HG03159 (cell line): ENCODE measurements at regions not wholly inside any gene's neighbourhood (a gene's known extent, or its start where the extent isn't known, plus 50 kb on each side); places are given as distances from the start of the nearest gene placed in this dataset.
"Not testable (repeated sequence)": the region's sequence is repeated elsewhere in the genome, so short reads cannot be mapped to it uniquely, and the experiment has no call there.

Source experiments
- ATAC-seq: cut with Tn5 transposase; IDR thresholded peaks from one replicate; pipeline ENCODE4 v1.9.1; 2021; ENCODE audit warnings: mild to moderate bottlenecking, moderate library complexity; ENCODE audit not compliant: unreplicated experiment

GRCh38 chr5:104367978-104368377 lies 805.4 kb upstream of the NUDT12 start:
- ATAC-seq, result no peak

DNA sequence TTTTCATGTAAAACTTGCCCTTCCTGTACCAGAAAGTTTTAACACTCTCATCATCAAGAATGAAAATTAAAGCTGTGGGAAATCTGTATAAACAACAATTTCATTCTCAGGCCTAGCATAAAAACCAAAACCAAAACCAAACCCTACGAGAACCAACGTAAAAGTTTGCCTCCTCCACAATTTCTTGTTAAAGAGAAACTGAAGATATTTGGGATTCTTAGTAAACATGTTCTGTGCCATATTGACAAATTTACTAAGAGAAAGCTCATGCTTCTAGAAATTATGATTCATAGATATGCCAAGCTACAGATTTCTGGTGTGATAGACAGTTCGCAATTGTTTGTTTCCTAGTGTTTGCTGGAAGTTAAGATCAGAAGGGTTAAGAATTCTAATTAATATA lies 801.0 kb upstream of the NUDT12 start:
- no peak for ATAC-seq

DNA sequence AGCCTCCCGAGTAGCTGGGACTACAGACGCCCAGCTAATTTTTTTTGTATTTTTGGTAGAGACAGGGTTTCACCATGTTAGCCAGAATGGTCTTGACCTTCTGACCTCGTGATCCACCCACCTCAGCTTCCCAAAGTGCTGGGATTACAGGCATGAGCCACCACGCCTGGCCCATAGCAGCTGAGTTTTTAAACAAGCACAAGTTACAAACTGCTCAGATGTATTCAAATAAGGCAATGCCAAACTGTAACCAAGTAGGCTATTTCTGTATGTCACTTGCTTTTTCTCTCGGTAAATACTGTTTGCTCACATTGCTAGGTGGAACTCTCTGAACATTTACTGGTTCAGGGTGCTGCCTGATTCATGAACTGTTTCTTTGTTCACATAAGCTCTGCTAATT lies 799.3 kb upstream of the NUDT12 start:
- ATAC-seq, result no peak

DNA sequence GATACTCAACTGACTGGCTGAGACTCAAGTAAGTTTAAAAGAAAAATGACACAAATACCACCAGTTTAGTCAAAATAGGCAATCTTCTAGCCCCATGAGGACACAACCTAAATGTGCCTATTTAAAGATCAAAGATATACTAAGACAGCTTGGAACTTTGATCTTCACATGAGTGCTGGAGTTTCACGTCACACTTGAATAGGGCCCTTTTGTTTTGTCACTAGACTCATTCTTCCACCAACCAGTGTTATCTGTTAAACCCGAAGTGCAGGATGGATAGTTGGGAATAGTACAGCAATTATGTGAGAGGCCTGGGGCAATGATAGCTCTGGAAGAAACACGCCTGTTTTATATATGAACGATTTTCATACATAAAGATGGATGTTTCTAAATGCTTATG lies 792.8 kb upstream of the NUDT12 start:
- no peak for ATAC-seq

GRCh38 chr5:104353371-104353770 lies 790.8 kb upstream of the NUDT12 start:
- ATAC-seq, result no peak

DNA sequence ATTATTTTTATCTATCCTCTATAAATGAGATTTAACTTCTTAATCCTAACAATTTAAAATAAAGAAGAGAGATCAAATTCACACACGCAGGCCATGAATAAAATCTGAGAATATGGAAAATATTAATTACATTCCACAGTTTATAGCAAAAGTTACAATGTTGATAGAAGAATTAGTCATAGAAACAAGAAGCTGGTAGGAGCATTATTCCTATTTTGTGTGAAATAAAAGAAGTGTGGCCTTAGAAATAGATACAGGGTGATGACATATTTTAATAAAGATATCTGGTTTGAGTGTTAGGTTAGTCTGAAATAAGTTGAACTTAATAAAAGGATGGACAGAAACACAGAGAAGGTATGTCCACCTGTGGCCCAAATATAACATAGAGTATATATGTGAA lies 790.4 kb upstream of the NUDT12 start:
- no peak for ATAC-seq

GRCh38 chr5:104347119-104347708 lies 784.6 kb upstream of the NUDT12 start:
- no peak for ATAC-seq

DNA sequence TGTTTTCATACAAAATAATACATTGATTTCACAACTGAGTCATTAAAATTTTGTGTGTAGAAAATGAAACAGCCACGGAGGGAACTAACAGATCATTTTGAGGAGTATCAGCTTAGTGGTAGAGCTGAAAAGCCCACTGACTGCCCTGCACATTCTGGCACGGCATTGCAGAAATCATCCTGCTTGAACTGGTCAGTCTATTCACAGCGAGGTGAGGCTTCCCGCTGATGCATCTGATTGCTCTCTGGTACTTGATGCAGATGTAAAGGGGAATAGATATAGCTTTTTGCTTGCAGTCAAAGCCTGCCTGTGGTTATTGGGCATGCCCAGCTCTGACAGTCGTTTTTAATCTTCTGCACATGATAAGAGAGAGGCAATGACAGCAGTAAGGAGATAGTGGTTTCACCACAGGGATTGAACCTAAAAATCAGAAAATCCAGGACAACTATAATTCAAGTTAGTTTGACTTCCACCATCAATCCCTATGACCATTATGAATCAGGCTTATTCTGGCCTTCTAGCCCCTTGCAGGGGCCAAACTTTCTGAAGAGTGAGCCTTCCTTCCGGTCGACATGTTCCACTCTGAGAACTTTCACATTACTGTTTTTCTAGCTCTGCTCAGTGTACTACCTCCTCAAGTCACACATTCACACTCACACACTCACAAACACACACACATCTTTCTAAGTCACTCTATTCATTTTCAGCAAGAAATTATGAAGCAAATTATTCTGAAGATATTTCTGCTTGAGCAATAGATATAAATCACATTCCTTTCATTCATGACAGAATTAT lies 782.8 kb upstream of the NUDT12 start:
- no peak for ATAC-seq

GRCh38 chr5:104344809-104345208 lies 782.2 kb upstream of the NUDT12 start:
- ATAC-seq, result no peak

DNA sequence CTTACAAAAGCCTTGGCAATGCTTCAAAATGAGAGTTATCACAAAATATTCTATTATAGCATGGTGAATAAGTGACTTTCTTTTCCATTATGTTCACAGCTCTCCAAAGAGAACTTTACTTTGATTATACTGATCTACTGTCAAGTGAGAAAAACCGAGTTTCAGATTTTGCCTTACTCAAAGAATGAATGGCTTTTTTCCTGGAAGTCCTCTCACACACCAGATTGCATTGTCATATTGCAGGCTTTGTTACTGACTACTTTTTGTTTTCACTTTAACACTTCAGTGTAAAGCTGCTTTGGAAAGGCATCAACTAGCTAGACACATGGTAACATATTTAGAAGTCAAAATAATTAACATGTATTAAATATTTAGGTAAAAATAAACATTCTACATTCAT lies 765.2 kb upstream of the NUDT12 start:
- ATAC-seq, result no peak

DNA sequence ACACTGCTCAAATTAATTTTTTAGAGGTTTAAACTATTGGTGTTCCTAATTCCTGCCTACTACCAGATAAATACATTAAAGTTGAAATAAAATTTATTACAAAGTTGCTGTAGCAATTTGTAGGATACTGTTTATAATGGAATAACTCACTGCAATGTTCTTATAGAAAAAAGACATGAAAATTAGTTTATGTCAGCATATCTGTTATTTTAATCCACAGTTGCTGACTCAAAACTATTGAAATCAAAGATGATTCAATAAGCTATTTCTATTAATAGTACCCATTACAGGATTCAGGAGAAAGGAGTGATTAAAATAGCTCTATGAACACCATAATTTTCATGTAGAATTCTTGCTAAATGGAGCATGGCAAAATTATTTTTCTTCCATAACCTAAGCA lies 764.4 kb upstream of the NUDT12 start:
- no peak for ATAC-seq

DNA sequence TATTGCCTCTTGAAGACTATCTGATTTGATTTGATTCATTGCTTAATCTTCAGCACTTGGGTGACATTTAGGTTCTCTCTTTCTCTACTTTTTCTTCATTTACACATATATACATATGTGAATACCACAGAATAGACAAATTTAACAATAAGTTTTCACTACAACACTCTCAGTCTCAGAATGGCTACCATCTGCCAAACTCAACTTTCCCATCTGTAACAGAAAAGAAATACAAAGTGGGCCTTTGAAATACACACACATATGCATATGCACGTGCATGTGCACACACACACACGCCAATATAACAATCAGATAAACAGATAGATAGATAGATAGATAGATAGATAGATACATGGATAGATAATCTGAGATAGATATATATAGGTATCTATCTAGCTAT lies 762.8 kb upstream of the NUDT12 start:
- no peak for ATAC-seq

DNA sequence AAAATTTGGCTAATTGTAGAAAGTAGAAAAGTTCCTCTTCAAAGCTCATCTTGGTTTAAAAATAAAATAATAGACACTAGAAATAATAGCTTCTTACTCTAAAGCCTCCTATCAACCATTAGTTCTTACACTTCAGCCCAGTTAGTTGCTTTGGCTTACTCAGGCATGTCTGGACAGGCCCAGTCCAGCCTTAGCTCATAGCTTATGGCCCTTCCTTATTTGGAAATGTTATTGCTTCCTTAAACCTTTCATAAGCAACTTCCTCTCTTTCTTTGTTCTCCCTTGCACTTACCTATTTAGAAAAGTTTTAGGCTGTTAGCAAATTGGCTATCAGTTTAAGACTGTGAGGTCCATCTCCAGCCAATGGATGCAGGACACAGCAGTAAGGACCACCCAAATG lies 754.1 kb upstream of the NUDT12 start:
- not testable (repeated sequence) for ATAC-seq

DNA sequence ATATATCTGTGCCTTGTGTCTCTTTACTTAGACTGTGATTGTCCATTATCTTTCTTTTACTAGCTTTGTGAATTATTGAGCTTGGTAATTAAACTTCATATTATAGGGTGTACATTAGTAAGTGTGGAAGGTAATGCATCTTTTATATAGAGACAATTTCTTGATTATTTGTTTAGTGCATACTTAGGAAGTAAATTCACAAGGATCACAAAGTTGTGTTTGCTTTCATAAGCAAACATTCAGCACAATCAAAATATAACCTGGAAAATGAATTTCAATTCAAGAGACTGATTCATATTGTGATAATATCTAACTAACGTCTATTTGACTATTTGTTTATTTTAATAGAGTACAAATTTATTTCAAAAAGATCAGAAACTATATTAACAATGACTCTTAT lies 749.9 kb upstream of the NUDT12 start:
- ATAC-seq, result no peak

- no peak for ATAC-seq
These were observed 743.0 kb upstream of the NUDT12 start for GRCh38 chr5:104305602-104306001.

- no peak for ATAC-seq
These were observed 737.6 kb upstream of the NUDT12 start for GRCh38 chr5:104299998-104300706.

DNA sequence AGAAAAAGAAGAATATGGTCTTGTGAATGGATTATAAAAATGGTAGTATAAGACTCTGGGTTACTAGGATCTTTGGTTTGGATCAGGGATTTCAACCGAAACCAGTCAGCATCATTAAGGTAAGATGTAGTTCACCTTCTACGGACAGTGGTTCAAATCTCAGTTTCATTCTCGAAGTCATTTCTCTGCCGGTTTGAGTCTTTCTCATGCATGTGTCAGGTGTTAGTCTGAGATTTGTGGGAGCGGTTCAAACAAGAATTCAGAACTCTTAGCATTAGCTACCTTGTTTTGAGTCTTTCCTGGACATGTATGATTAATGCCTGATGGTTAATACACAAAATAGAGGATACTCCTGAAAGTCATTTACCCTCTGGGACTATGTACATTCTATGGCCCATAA lies 735.9 kb upstream of the NUDT12 start:
- ATAC-seq, result no peak

GRCh38 chr5:104297076-104297475 lies 734.5 kb upstream of the NUDT12 start:
- no peak for ATAC-seq

DNA sequence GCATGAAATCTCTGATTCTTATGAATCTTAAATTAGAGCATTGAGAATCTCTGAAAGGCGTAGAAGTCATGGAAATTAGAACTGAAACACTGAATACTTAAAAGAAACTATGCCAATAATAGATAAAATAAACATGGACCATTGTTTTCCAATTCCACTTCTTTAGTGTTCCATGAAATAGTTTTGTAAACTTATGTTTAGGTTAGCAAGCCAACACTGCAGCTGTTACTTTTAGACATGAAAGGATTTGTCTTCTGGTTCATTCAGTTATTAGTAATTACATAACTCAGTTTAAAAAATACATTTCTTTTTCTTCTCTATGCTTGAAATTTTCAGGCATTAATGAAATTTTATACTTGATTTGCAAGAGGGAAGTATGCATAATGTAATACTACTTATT lies 733.4 kb upstream of the NUDT12 start:
- no peak for ATAC-seq

DNA sequence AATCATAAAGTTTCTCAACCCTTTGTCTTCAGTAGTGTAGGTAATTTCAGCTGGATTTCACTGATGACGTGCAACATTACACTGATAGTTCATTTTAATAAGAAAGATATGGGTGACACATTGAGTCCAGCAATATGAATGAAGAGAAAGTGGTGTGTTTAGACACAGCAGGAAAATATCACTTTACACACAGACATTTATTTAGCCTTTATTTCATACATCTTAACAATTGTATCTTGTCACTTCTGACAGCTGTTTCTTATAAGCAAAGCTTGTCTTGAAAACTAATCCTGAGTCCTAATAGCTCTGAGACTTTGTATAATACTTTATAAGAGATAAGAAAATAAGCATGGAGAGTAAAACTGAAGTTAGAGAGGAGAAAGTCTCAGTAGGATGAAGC lies 720.5 kb upstream of the NUDT12 start:
- no peak for ATAC-seq

DNA sequence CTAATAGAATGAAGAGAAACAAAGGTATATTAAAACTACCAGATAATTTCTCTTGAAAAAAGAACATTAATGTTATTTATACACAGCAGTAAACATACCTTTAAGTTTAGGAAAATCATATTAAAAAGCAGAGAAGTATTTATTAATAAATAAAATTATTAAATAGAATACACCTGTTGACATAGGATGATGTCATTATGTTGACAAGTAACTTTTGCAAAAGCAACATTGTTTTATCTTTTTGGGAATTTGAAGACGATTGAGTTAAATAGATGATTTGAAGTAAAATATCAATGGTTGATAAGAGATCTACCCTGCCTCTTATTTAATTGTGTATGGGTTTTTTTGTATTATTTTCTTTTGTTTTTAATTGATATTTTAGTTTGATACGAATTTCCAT lies 711.1 kb upstream of the NUDT12 start:
- no peak for ATAC-seq

DNA sequence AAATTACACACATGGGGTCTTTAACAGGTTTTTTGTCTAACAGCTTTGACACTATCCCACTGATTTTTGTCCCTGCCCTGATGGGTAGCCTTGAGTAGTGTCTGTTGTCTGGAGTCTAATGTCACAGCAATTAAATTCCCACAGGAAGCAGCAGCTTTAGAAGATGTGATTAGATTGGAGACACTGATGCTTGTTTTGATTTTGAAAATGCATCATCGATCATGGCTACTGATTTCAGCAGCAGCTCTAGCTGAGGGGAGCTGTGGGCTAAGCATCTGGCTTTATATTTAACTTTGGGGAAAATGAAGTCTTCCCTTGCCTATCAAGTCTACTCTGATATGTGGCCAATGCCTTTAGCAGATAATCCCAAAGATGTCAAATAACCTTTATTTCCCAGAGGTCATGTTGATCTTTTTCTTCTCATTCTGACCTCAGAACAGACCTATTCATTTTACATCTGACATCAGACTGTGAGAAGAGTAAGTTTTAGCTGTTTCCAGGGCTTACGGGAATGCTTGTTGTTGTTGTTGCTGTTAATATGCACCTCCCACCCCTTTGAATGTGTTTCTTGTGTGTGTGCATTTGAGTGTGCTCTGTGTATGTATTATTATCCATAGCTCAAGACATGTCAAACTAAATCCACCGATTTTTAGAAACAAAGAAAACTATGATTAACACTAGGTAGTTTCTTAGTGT lies 704.9 kb upstream of the NUDT12 start:
- no peak for ATAC-seq
